ENCODE measurements at regions not wholly inside any gene's neighbourhood (a gene's known extent, or its start where the extent isn't known, plus 50 kb on each side); places are given as distances from the start of the nearest gene placed in this dataset.

DNA sequence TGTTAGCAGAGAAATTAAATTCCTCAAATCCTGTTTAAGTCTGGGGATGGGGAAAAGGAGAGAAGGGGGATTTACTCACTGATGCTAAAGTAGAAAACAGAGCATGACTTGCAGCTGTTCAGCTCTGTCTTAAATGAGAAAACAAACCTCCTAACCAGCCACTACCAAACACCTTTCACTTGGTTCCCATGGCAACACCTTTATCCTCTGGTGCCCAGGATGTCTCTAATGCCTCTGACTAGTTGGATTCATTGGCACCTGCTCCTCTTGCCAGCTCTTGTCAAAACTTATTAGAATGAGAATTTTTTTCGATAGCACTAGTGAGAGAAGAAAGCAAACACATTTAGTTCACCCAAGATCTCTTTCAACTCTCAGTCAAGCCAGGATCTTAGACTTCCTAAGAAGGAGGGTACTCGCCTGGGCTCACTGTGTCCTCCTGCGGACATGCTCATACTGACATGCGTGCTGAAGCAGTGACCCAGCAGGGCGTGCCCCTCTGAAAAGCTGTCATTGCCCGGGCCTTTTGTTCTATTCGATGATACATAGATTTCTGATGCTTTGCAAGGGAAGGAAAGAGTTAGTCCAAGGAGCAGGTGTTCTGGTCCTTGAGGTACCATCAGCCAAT is 656.0 kb upstream of the CELF4 start:
- intact Hi-C loops (cut with micrococcal nuclease; ENCODE audit: unreplicated experiment) = no loop called here
- RAD21 ChIA-PET (ENCODE audit: unreplicated experiment) = no interaction called here

DNA sequence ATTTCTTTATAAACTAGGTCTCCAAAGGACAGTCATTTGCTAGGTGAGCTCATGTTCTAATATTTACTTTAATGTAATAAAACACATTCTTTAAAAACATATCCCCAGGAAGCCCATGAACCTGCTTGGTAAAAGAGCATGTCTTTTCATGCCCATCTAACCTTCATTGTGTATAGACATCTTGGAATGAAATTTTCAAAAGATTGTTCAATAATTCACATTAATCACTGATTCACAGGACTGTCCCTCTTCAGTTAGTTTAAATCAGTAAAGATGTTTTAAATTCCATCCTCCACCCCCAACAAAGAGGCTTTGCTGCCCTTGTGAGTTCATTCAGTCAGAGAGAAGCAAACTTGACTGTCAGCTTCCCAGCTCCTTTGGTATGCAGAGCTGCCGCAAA is 633.4 kb upstream of the CELF4 start:
- ChIA-PET CTCF (no interaction called here), RAD21 (ENCODE audit: unreplicated experiment) (no interaction called here), POLR2A (no interaction called here), SMC1A (ENCODE audit: uncharacterized antibody, unreplicated experiment) (interaction anchor here (1.5 kb wide), 1 partner anchor 11 kb away, joined by 3 read pairs; no protein-coding TSS in a partner anchor)
- in situ Hi-C loops (cut with MboI) = no loop called here
- H3K36me3 ChIP-seq (ENCODE audit: control insufficient read depth in 2 of 2, insufficient read depth in 2 of 2, low read length in 1 of 2) = no peaks in the 10 kb centered on the region
- BruUV-seq (replicated peaks) = no TSS peak
- H3K79me2 ChIP-seq (ENCODE audit: control insufficient read depth, insufficient read depth, low read length) = no peaks in the 10 kb centered on the region
- H3K9ac ChIP-seq (ENCODE audit: control insufficient read depth, insufficient read depth, low read length) = no peak overlapping the region
- H3K4me3 ChIP-seq = no peak overlapping the region
- FAIRE-seq = no peak
- H3K27ac ChIP-seq (ENCODE audit: control insufficient read depth, insufficient read depth) = no peak overlapping the region
- H3K4me1 ChIP-seq (ENCODE audit: control insufficient read depth, insufficient read depth, low read length) = no peaks in the 10 kb centered on the region
- H4K20me1 ChIP-seq (ENCODE audit: control insufficient read depth, insufficient read depth) = no peaks in the 10 kb centered on the region
- intact Hi-C loops (cut with micrococcal nuclease; ENCODE audit: unreplicated experiment) = no loop called here
- no peak for DNase-seq (ENCODE audit: low read depth, low spot score)
- no peaks in the 10 kb centered on the region for H3K27me3 ChIP-seq (replicated peaks in 1 of 2; ENCODE audit: control insufficient read depth in 2 of 2, insufficient read depth in 2 of 2, low read length in 1 of 2)
- no peaks in the 10 kb centered on the region for H3K9me3 ChIP-seq (replicated peaks; ENCODE audit: control insufficient read depth, insufficient read depth, low read length)
- H2AFZ ChIP-seq (ENCODE audit: control insufficient read depth, low read depth, low read length) = no peak overlapping the region
- no peak for ATAC-seq
- WGBS (ENCODE audit: insufficient coverage, insufficient replicate concordance, low lambda C conversion rate, missing lambda C conversion rate) = 95% methylated on average over 1 of the region's 1 CpG
- H3K4me2 ChIP-seq (ENCODE audit: control insufficient read depth, insufficient read depth) = no peak overlapping the region
- TF ChIP-seq HDAC2 (IDR thresholded peaks at IDR 0.05) = no peak
- TF ChIP-seq SIN3A (IDR thresholded peaks at IDR 0.05; ENCODE audit: low read depth, low read length) = no peak
- TF ChIP-seq, protein P1, sequence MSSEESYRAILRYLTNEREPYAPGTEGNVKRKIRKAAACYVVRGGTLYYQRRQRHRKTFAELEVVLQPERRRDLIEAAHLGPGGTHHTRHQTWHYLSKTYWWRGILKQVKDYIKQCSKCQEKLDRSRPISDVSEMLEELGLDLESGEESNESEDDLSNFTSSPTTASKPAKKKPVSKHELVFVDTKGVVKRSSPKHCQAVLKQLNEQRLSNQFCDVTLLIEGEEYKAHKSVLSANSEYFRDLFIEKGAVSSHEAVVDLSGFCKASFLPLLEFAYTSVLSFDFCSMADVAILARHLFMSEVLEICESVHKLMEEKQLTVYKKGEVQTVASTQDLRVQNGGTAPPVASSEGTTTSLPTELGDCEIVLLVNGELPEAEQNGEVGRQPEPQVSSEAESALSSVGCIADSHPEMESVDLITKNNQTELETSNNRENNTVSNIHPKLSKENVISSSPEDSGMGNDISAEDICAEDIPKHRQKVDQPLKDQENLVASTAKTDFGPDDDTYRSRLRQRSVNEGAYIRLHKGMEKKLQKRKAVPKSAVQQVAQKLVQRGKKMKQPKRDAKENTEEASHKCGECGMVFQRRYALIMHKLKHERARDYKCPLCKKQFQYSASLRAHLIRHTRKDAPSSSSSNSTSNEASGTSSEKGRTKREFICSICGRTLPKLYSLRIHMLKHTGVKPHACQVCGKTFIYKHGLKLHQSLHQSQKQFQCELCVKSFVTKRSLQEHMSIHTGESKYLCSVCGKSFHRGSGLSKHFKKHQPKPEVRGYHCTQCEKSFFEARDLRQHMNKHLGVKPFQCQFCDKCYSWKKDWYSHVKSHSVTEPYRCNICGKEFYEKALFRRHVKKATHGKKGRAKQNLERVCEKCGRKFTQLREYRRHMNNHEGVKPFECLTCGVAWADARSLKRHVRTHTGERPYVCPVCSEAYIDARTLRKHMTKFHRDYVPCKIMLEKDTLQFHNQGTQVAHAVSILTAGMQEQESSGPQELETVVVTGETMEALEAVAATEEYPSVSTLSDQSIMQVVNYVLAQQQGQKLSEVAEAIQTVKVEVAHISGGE (CRISPR knock-in tag; IDR thresholded peaks at IDR 0.05) = no peak
- TF ChIP-seq MEF2B (IDR thresholded peaks at IDR 0.05; ENCODE audit: partially characterized antibody, poor library complexity, severe bottlenecking) = no peak
- TF ChIP-seq, protein P2, sequence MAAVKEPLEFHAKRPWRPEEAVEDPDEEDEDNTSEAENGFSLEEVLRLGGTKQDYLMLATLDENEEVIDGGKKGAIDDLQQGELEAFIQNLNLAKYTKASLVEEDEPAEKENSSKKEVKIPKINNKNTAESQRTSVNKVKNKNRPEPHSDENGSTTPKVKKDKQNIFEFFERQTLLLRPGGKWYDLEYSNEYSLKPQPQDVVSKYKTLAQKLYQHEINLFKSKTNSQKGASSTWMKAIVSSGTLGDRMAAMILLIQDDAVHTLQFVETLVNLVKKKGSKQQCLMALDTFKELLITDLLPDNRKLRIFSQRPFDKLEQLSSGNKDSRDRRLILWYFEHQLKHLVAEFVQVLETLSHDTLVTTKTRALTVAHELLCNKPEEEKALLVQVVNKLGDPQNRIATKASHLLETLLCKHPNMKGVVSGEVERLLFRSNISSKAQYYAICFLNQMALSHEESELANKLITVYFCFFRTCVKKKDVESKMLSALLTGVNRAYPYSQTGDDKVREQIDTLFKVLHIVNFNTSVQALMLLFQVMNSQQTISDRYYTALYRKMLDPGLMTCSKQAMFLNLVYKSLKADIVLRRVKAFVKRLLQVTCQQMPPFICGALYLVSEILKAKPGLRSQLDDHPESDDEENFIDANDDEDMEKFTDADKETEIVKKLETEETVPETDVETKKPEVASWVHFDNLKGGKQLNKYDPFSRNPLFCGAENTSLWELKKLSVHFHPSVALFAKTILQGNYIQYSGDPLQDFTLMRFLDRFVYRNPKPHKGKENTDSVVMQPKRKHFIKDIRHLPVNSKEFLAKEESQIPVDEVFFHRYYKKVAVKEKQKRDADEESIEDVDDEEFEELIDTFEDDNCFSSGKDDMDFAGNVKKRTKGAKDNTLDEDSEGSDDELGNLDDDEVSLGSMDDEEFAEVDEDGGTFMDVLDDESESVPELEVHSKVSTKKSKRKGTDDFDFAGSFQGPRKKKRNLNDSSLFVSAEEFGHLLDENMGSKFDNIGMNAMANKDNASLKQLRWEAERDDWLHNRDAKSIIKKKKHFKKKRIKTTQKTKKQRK (IDR thresholded peaks at IDR 0.05; ENCODE audit: low read depth, low read length) = no peak

More for the DNA sequence above, 656.0 kb upstream of the CELF4 start:
- no TSS peak for BruUV-seq (replicated peaks)
- Histone ChIP-seq H3K9ac (ENCODE audit: control insufficient read depth, insufficient read depth, low read length) (no peak overlapping the region), H4K20me1 (ENCODE audit: control insufficient read depth, insufficient read depth) (no peaks in the 10 kb centered on the region), H2AFZ (ENCODE audit: control insufficient read depth, low read depth, low read length) (no peak overlapping the region), H3K27me3 (replicated peaks in 1 of 2; ENCODE audit: control insufficient read depth in 2 of 2, insufficient read depth in 2 of 2, low read length in 1 of 2) (no peaks in the 10 kb centered on the region), H3K4me2 (ENCODE audit: control insufficient read depth, insufficient read depth) (no peak overlapping the region), H3K36me3 (ENCODE audit: control insufficient read depth in 2 of 2, insufficient read depth in 2 of 2, low read length in 1 of 2) (no peaks in the 10 kb centered on the region), H3K27ac (ENCODE audit: control insufficient read depth, insufficient read depth) (no peak overlapping the region), H3K9me3 (replicated peaks; ENCODE audit: control insufficient read depth, insufficient read depth, low read length) (no peaks in the 10 kb centered on the region), H3K4me3 (no peak overlapping the region), H3K4me1 (ENCODE audit: control insufficient read depth, insufficient read depth, low read length) (no peaks in the 10 kb centered on the region), H3K79me2 (ENCODE audit: control insufficient read depth, insufficient read depth, low read length) (no peaks in the 10 kb centered on the region)
- POLR2A ChIA-PET = no interaction called here
- SMC1A ChIA-PET (ENCODE audit: uncharacterized antibody, unreplicated experiment) = no interaction called here
- in situ Hi-C loops (cut with MboI) = no loop called here
- FAIRE-seq (no peak), DNase-seq (ENCODE audit: low read depth, low spot score) (no peak), ATAC-seq (no peak)
- WGBS (ENCODE audit: insufficient coverage, insufficient replicate concordance, low lambda C conversion rate, missing lambda C conversion rate) = 53% methylated on average over 7 of the region's 7 CpGs
- CTCF ChIA-PET = no interaction called here
- TF ChIP-seq KAT2A (conservative IDR thresholded peaks at IDR 0.05; ENCODE audit: control insufficient read depth, low read depth, low read length) = no peak
- TF ChIP-seq, protein P3, sequence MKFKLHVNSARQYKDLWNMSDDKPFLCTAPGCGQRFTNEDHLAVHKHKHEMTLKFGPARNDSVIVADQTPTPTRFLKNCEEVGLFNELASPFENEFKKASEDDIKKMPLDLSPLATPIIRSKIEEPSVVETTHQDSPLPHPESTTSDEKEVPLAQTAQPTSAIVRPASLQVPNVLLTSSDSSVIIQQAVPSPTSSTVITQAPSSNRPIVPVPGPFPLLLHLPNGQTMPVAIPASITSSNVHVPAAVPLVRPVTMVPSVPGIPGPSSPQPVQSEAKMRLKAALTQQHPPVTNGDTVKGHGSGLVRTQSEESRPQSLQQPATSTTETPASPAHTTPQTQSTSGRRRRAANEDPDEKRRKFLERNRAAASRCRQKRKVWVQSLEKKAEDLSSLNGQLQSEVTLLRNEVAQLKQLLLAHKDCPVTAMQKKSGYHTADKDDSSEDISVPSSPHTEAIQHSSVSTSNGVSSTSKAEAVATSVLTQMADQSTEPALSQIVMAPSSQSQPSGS (IDR thresholded peaks at IDR 0.05; ENCODE audit: low read length) = no peak
- no peak for TF ChIP-seq POU2F2 (IDR thresholded peaks at IDR 0.05; ENCODE audit: borderline replicate concordance, low read depth, low read length)

Data from GM12878 (cell line).